Stimulated activated CD4-positive, alpha-beta T cell treated with anti-CD3 and anti-CD28 coated beads, Interleukin-4, amount 100 ng/mL, for 48 hours (primary cell): ENCODE measurements at regions not wholly inside any gene's neighbourhood (a gene's known extent, or its start where the extent isn't known, plus 50 kb on each side); places are given as distances from the start of the nearest gene placed in this dataset.

Source experiments
- DNase-seq, 2 donors: peaks; one replicate each; pipeline ENCODE4 v3.0.0-alpha.2; 2020; ENCODE audit warnings: low read depth in 2 of 2

- DNase-seq: no peak
Measured at GRCh38 chr2:43055086-43055912, 171.1 kb downstream of the ZFP36L2 start.

- DNase-seq: no peak
Measured at GRCh38 chr2:43054367-43054766, 172.0 kb downstream of the ZFP36L2 start.

GRCh38 chr2:43052944-43053306 lies 173.5 kb downstream of the ZFP36L2 start:
- DNase-seq: no peak

- DNase-seq: no peak
Measured at GRCh38 chr2:43052204-43052943, 174.0 kb downstream of the ZFP36L2 start.

- no peak for DNase-seq
Measured at GRCh38 chr2:43051338-43051737, 175.1 kb downstream of the ZFP36L2 start.

GRCh38 chr2:43050866-43051265 lies 175.5 kb downstream of the ZFP36L2 start:
- DNase-seq: no peak

GRCh38 chr2:43049836-43050801 lies 176.3 kb downstream of the ZFP36L2 start:
- no peak for DNase-seq

- no peak for DNase-seq
Measured at GRCh38 chr2:43047187-43047780, 179.1 kb downstream of the ZFP36L2 start.

GRCh38 chr2:43045866-43046265 lies 180.5 kb downstream of the ZFP36L2 start:
- no peak for DNase-seq

GRCh38 chr2:43044093-43044681 lies 182.2 kb downstream of the ZFP36L2 start:
- no peak for DNase-seq

- no peak for DNase-seq
Measured at GRCh38 chr2:43043553-43043870, 182.9 kb downstream of the ZFP36L2 start.

GRCh38 chr2:43041661-43042360 lies 184.6 kb downstream of the ZFP36L2 start:
- no peak for DNase-seq

GRCh38 chr2:43041173-43041591 lies 185.2 kb downstream of the ZFP36L2 start:
- no peak for DNase-seq

GRCh38 chr2:43040084-43040854 lies 186.1 kb downstream of the ZFP36L2 start:
- DNase-seq: no peak

GRCh38 chr2:43039376-43040080 lies 186.9 kb downstream of the ZFP36L2 start:
- no peak for DNase-seq

- no peak for DNase-seq
Measured at GRCh38 chr2:43038696-43039094, 187.7 kb downstream of the ZFP36L2 start.

GRCh38 chr2:43038034-43038695 lies 188.2 kb downstream of the ZFP36L2 start:
- DNase-seq: no peak

GRCh38 chr2:43035922-43036321 lies 190.5 kb downstream of the ZFP36L2 start:
- DNase-seq: no peak

- DNase-seq: no peak
Measured at GRCh38 chr2:43034921-43035320, 191.5 kb downstream of the ZFP36L2 start.
